Astrocyte of the cerebellum (primary cell): ENCODE measurements at regions not wholly inside any gene's neighbourhood (a gene's known extent, or its start where the extent isn't known, plus 50 kb on each side); places are given as distances from the start of the nearest gene placed in this dataset.

ENCODE experiments used
- DNase-seq: peaks from one replicate; pipeline ENCODE4 v3.0.0-alpha.2; 2011; ENCODE audit warnings: low read depth
- H3K4me3 ChIP-seq: 2 replicates; pipeline ENCODE4 v1.5.1; 2011; ENCODE audit warnings: mild to moderate bottlenecking, low read depth, low read length, moderate library complexity
- CTCF ChIP-seq: IDR thresholded peaks from 2 replicates; pipeline ENCODE4 v1.5.1; 2012; ENCODE audit warnings: low read length, low read depth, moderate library complexity, mild to moderate bottlenecking; ENCODE audit errors: missing control alignments
- in situ Hi-C: cut with HindIII; loops from 2 replicates; pipeline ENCODE4 v1.10.0; 2017; ENCODE audit warnings: low sequenced_read_pairs

GRCh38 chr9:90007516-90008440 is 403.0 kb downstream of the GADD45G start:
- H3K4me3 ChIP-seq: no peak overlapping the region
- in situ Hi-C loops: no loop called here
- TF ChIP-seq CTCF: no peak

GRCh38 chr9:90009447-90009846 is 404.6 kb downstream of the GADD45G start:
- no peak overlapping the region for H3K4me3 ChIP-seq
- TF ChIP-seq CTCF: no peak
- in situ Hi-C loops: no loop called here
- no peak for DNase-seq

More at GRCh38 chr9:90007516-90008440, 403.0 kb downstream of the GADD45G start:
- DNase-seq: peak; percentile 81

- in situ Hi-C loops: no loop called here
- no peak for DNase-seq
- no peak overlapping the region for H3K4me3 ChIP-seq
- no peak for TF ChIP-seq CTCF
Observed at GRCh38 chr9:90010793-90011192, 406.0 kb downstream of the GADD45G start.

GRCh38 chr9:90012949-90013348 is 408.1 kb downstream of the GADD45G start:
- DNase-seq: no peak
- no peak overlapping the region for H3K4me3 ChIP-seq
- TF ChIP-seq CTCF: no peak
- in situ Hi-C loops: no loop called here

- TF ChIP-seq CTCF: no peak
- no peak for DNase-seq
- no peak overlapping the region for H3K4me3 ChIP-seq
- in situ Hi-C loops: no loop called here
Observed at GRCh38 chr9:90013778-90014177, 409.0 kb downstream of the GADD45G start.

DNA sequence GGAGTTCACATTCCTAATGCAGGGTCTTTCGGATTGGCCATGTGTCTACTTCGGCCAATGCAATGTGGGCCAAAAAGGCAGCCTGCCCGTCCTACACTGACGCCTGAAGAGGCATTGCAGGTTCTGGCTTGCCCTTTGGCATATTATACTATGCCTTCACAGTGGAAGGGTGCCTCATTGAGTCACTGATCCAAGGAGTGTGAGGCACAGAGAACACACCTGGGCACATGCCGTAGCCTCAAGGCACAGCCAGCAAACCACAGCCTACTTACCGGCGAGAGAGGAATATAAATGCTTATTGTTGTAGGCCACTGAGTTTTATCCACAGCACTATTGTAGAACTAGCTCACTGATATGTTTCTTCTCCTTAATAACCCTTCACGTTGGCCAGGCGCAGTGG is 409.6 kb downstream of the GADD45G start:
- no peak for TF ChIP-seq CTCF
- H3K4me3 ChIP-seq: no peak overlapping the region
- DNase-seq: no peak
- in situ Hi-C loops: no loop called here
